Activated CD4-positive, alpha-beta T cell treated with anti-CD3 and anti-CD28 coated beads, Interleukin-10, Interleukin-2, amounts not matched to agents 100 ng/mL and 50 ng/mL, durations not matched to agents 16 hours and 8 hours (primary cell): ENCODE measurements at regions not wholly inside any gene's neighbourhood (a gene's known extent, or its start where the extent isn't known, plus 50 kb on each side); places are given as distances from the start of the nearest gene placed in this dataset.

Experiments used
- DNase-seq: peaks from one replicate; pipeline ENCODE4 v3.0.0-alpha.2; 2020

DNA sequence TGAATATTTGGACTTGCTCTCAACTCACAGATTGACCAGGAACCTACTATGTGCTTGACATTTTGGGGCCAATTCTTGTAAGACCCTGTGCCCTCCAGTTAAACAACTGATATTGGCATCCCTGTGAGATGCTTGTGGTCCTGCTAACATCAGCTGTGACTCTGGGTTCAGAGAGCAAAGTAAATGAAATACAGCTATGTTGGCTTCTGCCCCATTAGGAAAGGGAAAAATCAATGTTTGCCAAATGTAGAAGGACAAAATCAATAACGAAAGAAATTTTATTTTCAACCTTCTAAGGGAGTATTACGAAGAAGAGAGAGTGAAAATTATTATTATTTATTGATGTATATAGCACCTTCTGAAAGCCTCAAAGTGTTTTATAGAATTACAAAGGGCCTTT, 266.9 kb upstream of the ARID1B start:
- DNase-seq: no peak

GRCh38 chr6:156509496-156509895, 267.7 kb upstream of the ARID1B start:
- DNase-seq: no peak

DNA sequence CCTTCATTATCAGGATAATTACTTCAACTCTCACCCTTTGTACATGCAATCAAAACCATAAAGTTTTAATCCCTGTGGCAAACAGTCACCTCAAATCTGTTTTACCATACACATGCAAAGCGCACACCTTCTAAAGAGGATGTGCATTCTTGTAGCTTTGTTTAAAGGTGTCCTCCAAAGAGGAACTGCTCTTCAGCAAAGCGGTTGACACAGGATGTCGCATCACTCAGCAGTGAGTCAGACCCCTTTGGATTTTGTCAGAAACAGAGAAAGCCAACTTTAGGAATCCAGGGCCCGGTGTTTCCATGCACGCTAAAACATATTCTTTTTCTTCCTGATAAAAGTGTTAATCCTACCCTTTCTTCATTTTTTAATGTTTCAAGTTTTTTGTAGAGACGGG, 268.3 kb upstream of the ARID1B start:
- DNase-seq: peak; percentile 17

- DNase-seq: no peak
Measured at GRCh38 chr6:156508126-156508525, 269.1 kb upstream of the ARID1B start.

GRCh38 chr6:156507656-156508055, 269.5 kb upstream of the ARID1B start:
- DNase-seq: no peak

- DNase-seq: no peak
Measured at GRCh38 chr6:156507106-156507505, 270.1 kb upstream of the ARID1B start.

GRCh38 chr6:156502969-156503504, 274.1 kb upstream of the ARID1B start:
- no peak for DNase-seq

DNA sequence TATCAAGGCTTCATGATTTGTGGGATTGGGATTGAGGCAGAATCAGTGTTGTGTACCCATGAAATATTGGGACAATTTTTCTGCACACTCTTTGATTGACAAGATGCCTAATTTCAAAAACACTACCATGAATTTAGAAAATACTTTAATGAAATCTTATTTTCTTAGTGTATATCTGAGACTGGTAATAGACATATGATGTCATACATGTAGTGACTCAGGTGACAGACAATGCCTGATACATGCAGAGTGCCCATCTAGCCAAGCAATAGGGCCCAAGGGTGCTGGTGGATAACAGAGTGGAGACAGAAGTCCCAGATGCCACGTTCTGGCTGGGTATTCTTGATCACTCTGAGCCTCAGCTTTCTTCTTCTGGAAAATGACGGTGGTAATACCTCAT, 279.6 kb upstream of the ARID1B start:
- DNase-seq: no peak

GRCh38 chr6:156487877-156488276, 289.3 kb upstream of the ARID1B start:
- no peak for DNase-seq

DNA sequence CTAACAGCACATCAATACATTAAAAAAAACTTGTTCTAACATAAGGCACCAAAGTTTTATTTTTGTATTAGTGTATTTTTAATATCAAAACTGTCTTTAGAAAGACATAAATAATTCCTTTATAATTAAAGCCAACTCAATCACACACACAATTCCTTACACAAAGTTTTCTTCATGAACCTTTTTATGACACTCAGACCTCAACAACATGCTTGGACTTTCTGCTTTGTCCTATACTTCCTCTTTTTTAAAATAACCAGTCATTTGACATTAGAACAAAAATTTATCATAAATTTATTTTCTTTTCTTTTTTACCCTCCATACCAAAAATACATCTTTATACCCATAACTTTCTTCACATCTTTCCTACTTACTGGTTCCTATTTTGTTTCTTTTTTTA, 292.0 kb upstream of the ARID1B start:
- no peak for DNase-seq

DNA sequence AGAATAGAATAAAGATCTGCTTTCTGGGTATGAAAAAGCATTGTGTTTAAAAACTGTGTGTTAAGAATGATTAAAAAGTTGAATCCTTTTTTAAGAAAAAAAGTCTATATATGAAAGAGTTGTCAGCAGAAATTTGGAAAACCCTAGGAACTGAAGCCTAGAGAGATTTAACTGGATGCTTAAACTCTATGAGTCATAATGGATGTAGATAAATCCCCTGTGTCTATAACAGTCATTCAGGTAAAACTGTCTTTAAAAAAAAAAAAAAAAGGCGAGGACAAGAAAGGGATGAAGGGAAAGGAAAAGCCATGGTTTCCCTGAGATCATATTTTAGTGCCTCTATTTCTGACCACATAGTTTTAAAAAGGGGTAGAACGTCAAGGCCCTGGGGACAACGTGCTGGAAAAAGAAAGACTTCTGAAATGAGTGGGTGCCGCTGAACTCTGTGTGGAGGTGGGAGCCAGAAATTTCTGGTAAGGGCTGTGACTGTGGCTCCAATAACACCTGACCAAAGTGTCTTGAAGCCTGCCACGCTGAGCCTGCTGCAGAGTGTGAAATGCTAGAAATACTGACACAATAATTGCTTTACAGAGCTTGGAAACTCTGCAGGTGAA, 302.6 kb upstream of the ARID1B start:
- no peak for DNase-seq

DNA sequence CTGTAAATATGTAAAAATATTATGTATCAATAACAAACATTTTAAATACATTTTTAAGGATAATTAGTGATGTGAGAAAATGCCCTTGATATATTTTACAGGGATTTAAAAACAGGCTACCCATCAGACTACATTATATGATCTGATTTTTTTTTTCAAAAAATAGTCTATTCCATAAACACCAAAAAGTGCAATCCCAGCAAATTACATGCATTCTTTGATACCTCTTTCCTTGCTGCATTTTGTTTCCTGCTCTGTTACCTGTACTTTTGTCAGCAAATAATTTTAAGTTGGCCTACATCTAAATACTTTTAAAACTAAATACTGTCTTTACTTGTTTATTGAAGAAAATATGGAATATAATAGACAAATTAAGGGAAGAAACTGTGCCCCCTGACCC, 306.2 kb upstream of the ARID1B start:
- no peak for DNase-seq

DNA sequence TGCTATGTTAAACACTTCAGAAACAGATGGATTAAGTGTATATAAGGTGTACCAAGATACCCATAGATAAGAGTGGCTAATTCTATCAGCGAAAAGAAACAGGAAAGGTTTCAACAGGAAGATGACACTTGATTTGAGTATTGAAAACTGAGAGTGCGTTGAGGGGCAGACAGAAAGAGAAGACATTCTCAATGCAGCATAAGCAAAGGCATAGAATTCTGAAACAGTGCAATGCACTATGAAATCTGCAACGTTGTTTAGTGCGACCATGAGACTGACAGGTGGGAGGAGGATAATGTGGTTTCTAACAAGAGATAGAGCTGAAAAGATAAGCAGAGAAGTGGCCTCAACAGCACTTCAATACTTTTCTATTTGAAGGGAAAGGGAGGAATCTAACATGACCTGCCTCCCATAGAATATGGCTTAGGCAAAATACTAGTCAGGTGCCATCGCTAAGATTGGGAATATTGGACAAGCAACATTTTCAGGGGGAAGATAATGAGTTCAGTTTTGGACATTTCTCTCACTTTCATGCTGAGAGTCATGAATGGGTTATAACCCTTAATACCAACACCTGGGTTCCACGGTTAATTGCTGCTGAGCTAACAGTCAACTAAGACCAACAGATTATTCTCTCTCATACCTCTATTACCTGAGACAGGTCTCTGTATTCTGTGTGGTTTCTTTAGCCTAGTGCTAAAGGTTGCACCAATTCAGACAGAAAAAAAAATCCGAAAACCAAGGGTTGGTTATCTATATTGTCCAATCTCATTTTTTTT, 312.9 kb upstream of the ARID1B start:
- no peak for DNase-seq

DNA sequence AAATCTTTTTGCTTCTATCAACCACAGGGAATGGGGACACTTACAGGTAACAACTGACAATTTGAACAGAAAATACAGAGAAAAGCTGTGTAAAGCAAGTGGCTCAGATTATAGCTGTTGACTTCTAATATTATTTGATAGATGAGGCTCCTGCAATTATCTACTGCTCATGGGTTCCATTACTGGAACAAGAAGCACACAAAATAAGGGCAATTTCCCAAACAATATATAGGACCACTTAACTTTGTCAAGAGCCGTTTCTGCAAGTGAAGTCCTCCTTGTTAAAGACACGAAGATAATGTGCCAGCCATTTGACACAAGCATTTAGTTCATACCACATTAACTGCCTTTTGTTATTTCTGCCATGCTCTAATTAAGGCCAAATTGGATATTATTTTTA, 315.5 kb upstream of the ARID1B start:
- DNase-seq: no peak

- DNase-seq: no peak
Measured at GRCh38 chr6:156457601-156458000, 319.6 kb upstream of the ARID1B start.

- DNase-seq: no peak
Measured at GRCh38 chr6:156455847-156456246, 321.3 kb upstream of the ARID1B start.

DNA sequence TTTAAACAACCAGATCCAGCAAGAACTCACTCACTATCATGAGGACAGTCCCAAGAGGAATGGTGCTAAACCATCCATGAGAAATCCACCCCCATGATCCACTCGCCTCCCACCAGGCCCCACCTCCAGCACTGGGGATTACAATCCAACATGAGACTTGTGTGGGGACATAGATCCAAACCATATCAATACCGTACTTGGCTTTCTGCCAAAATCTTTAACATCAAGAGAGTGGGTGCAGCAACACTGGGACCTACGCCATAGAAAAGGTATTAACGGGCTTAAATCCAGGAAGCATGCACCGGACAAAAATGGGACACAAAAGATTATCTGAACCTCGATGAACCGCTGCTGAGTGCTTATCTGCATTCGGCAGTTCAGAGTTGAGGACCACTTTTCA, 322.3 kb upstream of the ARID1B start:
- no peak for DNase-seq

DNA sequence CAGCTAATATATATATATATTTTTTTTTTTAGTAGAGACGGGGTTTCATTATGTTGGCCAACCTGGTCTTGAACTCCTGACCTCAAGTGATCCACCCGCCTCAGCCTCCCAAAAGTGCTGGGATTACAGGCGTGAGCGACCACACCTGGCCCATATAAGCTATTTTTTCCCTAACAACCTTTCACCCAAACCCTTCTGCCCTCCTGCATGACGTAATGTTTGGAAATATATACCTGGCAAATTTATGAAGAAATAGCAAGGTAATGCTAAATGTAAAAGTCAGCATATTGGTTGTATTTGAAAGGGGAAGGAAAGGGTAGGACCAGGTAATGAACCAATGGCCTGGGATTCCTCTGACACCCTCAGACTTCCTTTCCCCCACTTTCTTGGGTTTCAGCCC, 325.5 kb upstream of the ARID1B start:
- DNase-seq: no peak

GRCh38 chr6:156451088-156451487, 326.1 kb upstream of the ARID1B start:
- DNase-seq: no peak

- no peak for DNase-seq
Measured at GRCh38 chr6:156450421-156450820, 326.8 kb upstream of the ARID1B start.

DNA sequence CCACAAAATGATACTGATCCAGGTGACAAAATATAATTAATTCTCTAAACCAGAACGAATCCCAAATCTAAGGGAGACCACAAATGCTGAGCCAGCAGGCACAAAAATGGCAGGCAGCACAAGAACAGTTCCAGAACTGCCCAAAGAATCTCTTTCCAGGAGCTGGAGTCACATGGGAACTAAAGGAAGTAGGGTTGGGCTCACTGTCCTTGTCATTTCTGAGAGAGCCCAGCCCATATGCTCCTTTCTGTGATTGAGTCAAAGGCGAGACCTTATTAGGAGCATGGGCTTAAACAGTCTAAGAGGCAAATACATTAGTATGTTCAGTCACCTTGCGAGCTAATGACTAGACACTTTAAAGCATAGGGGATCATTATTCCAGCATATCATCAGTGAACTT, 327.6 kb upstream of the ARID1B start:
- no peak for DNase-seq

- DNase-seq: no peak
Measured at GRCh38 chr6:156449128-156449527, 328.1 kb upstream of the ARID1B start.

- DNase-seq: no peak
Measured at GRCh38 chr6:156448579-156448978, 328.6 kb upstream of the ARID1B start.

DNA sequence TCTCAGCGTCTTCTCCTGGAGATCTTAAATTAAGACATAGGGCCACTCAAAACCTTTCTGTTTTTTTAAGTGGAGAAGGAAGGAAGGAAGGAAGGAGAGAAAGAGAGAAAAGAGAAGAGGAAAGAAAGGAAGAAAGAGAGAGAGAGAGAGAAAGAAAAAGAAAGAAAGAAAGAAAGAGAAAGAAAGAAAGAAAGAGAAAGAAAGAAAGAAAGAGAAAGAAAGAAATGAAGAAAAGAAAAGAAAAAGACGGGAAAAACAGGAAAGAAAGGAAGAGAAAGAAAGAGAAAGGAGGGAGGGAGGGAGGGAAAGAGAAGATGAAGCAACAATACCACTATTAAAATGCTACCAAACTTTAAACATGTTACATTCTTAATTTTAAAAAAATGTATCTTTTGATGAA, 336.5 kb upstream of the ARID1B start:
- no peak for DNase-seq
